Lung (tissue), 11 donors: ENCODE measurements at regions not wholly inside any gene's neighbourhood (a gene's known extent, or its start where the extent isn't known, plus 50 kb on each side); places are given as distances from the start of the nearest gene placed in this dataset.

Experiments used
- ATAC-seq: fragments of 200-7000 bp; cut with Tn5 transposase; one replicate; pipeline ENCODE4 v1.9.1; 2020; ENCODE audit warnings: moderate number of reproducible peaks; ENCODE audit not compliant: insufficient read depth, low FRiP score
- DNase-seq, 3 donors: peaks; one replicate each; pipeline ENCODE4 v3.0.0-alpha.2; 2013 to 2017
- H3K27ac ChIP-seq, 2 donors: one replicate each; pipeline ENCODE4 v1.5.1; 2013; ENCODE audit warnings: mild to moderate bottlenecking in 2 of 2, moderate library complexity in 2 of 2, control low read depth in 1 of 2, inconsistent platforms in 1 of 2, low read depth in 1 of 2, low read length in 1 of 2
- H3K27me3 ChIP-seq, 3 donors: one replicate each; pipeline ENCODE4 v1.5.1; 2013; ENCODE audit warnings: low read length in 2 of 3; ENCODE audit not compliant: control insufficient read depth in 3 of 3, insufficient read depth in 3 of 3
- H3K36me3 ChIP-seq, 4 donors: one replicate each; pipeline ENCODE4 v1.5.1; 2013; ENCODE audit warnings: low read length in 4 of 4, mild to moderate bottlenecking in 1 of 4, moderate library complexity in 1 of 4; ENCODE audit not compliant: control insufficient read depth in 4 of 4, insufficient read depth in 4 of 4
- H3K4me1 ChIP-seq, 5 donors: one replicate each; pipeline ENCODE4 v1.5.1; 2013; ENCODE audit warnings: low read length in 5 of 5, mild to moderate bottlenecking in 2 of 5, moderate library complexity in 1 of 5; ENCODE audit not compliant: control insufficient read depth in 5 of 5, insufficient read depth in 5 of 5
- H3K4me3 ChIP-seq: one replicate; pipeline ENCODE4 v1.5.1; 2013; ENCODE audit warnings: mild to moderate bottlenecking, control low read depth, moderate library complexity
- H3K9ac ChIP-seq, 2 donors: one replicate each; pipeline ENCODE4 v1.5.1; 2013; ENCODE audit warnings: low read length in 2 of 2, control low read depth in 1 of 2; ENCODE audit not compliant: insufficient read depth in 1 of 2
- H3K9me3 ChIP-seq, 4 donors: one replicate each; pipeline ENCODE4 v1.5.1; 2013; ENCODE audit warnings: low read length in 3 of 4, mild to moderate bottlenecking in 1 of 4, moderate library complexity in 1 of 4; ENCODE audit not compliant: control insufficient read depth in 4 of 4, insufficient read depth in 3 of 4
- CTCF ChIP-seq: IDR thresholded peaks from 2 replicates; pipeline ENCODE4 v1.5.1; 2012; ENCODE audit warnings: mild to moderate bottlenecking; ENCODE audit errors: control extremely low read depth, extremely low read depth
- WGBS, 2 donors: extraction: QIAGEN DNeasy Blood & Tissue Kit; methylation state at CpG; one replicate each; pipeline ENCODE4 v1.1.7; 2013; 5-methylcytosine and 5-hydroxymethylcytosine counted together
- donor health status: control.
- donor health status: control.
- donor health status: Bipolar disorder and iron deficiency.
- donor health status: healthy.
- donor health status: DM: yes; HTN: yes; CAD: no.

GRCh38 chr5:56449071-56449640 lies 216.0 kb upstream of the ANKRD55 start:
- WGBS, 2 donors, result 88 to 90% methylated on average over 7 of the region's 7 CpGs
- H3K27ac ChIP-seq, result no peak overlapping the region
- no peaks in the 10 kb centered on the region for H3K4me1 ChIP-seq
- no peaks in the 10 kb centered on the region for H3K27me3 ChIP-seq
- no peak for TF ChIP-seq CTCF
- H3K36me3 ChIP-seq, result no peaks in the 10 kb centered on the region
- DNase-seq (no peak), ATAC-seq (no peak)
- no peak overlapping the region for H3K9ac ChIP-seq
- H3K4me3 ChIP-seq, result no peak overlapping the region
- peaks cover 0 to 2% (median 0%) of the 10 kb centered on the region in 4 donors for H3K9me3 ChIP-seq

GRCh38 chr5:56447656-56448055 lies 214.5 kb upstream of the ANKRD55 start:
- Histone ChIP-seq H3K4me3 (no peak overlapping the region), H3K4me1 (no peaks in the 10 kb centered on the region), H3K36me3 (no peaks in the 10 kb centered on the region), H3K9me3 (no peaks in the 10 kb centered on the region), H3K27ac (no peak overlapping the region), H3K27me3 (no peaks in the 10 kb centered on the region), H3K9ac (no peak overlapping the region)
- no peak for DNase-seq
- 81 to 89% methylated on average over 4 of the region's 4 CpGs for WGBS, 2 donors
- TF ChIP-seq CTCF, result no peak
- ATAC-seq, result no peak

- no peak overlapping the region for H3K4me3 ChIP-seq
- no peak overlapping the region for H3K9ac ChIP-seq
- 91 to 94% methylated on average over 4 of the region's 4 CpGs for WGBS, 2 donors
- no peak for ATAC-seq
- no peaks in the 10 kb centered on the region for H3K36me3 ChIP-seq
- DNase-seq, result no peak
- H3K9me3 ChIP-seq, result no peaks in the 10 kb centered on the region
- TF ChIP-seq CTCF, result no peak
- H3K27ac ChIP-seq, result no peak overlapping the region
- no peaks in the 10 kb centered on the region for H3K27me3 ChIP-seq
- H3K4me1 ChIP-seq, result no peaks in the 10 kb centered on the region
These were observed 214.1 kb upstream of the ANKRD55 start for GRCh38 chr5:56447232-56447631.

- no peak overlapping the region for H3K9ac ChIP-seq
- no peaks in the 10 kb centered on the region for H3K36me3 ChIP-seq
- TF ChIP-seq CTCF, result no peak
- no peak overlapping the region for H3K27ac ChIP-seq
- H3K9me3 ChIP-seq, result no peaks in the 10 kb centered on the region
- no peaks in the 10 kb centered on the region for H3K27me3 ChIP-seq
- DNase-seq, result no peak
- H3K4me3 ChIP-seq, result no peak overlapping the region
- ATAC-seq, result no peak
- H3K4me1 ChIP-seq, result no peaks in the 10 kb centered on the region
These were observed 213.6 kb upstream of the ANKRD55 start for GRCh38 chr5:56446728-56447127.
